Kidney (tissue), 13 donors: ENCODE measurements at regions not wholly inside any gene's neighbourhood (a gene's known extent, or its start where the extent isn't known, plus 50 kb on each side); places are given as distances from the start of the nearest gene placed in this dataset.
A peak's percentile ranks its signal among the peaks of the same experiment; 100 is the strongest.

Source experiments
- DNase-seq, 5 donors: peaks; one replicate each; pipeline ENCODE4 v3.0.0-alpha.2; 2013 to 2020
- FAIRE-seq: peaks from 2 replicates; lab custom pipeline; 2012; peaks lifted over from hg19 to GRCh38; lab: Jason Lieb, UNC
- H3K27ac ChIP-seq, 2 donors: one replicate each; pipeline ENCODE4 v1.7.0; 2013; ENCODE audit warnings: low read depth in 2 of 2, low read length in 2 of 2, inconsistent platforms in 1 of 2
- H3K27me3 ChIP-seq: one replicate; pipeline ENCODE4 v1.7.1; 2013; ENCODE audit warnings: low read length, inconsistent platforms; ENCODE audit not compliant: control insufficient read depth, insufficient read depth
- H3K36me3 ChIP-seq, 3 donors: one replicate each; pipeline versions ENCODE4 v1.7.0 to v1.7.1; 2013; ENCODE audit warnings: low read length in 3 of 3, control low read depth in 1 of 3, inconsistent platforms in 1 of 3; ENCODE audit not compliant: insufficient read depth in 3 of 3, control insufficient read depth in 2 of 3
- H3K4me1 ChIP-seq, 3 donors: one replicate each; pipeline versions ENCODE4 v1.7.0 to v1.7.1; 2013; ENCODE audit warnings: low read length in 3 of 3, inconsistent platforms in 1 of 3, low read depth in 1 of 3; ENCODE audit not compliant: control insufficient read depth in 2 of 3, insufficient read depth in 2 of 3
- H3K4me3 ChIP-seq, 3 donors: one replicate each; pipeline versions ENCODE4 v1.7.0 to v1.8.1; 2013; ENCODE audit warnings: low read length in 3 of 3, control low read depth in 1 of 3, inconsistent platforms in 1 of 3
- H3K9ac ChIP-seq, 3 donors: one replicate each; pipeline versions ENCODE4 v1.7.0 to v1.7.1; 2013; ENCODE audit warnings: low read length in 3 of 3, control low read depth in 1 of 3, inconsistent platforms in 1 of 3
- H3K9me3 ChIP-seq, 3 donors: one replicate each; pipeline versions ENCODE4 v1.7.0 to v1.7.1; 2013; ENCODE audit warnings: low read length in 3 of 3, control low read depth in 1 of 3, inconsistent platforms in 1 of 3; ENCODE audit not compliant: control insufficient read depth in 2 of 3, insufficient read depth in 1 of 3
- CTCF ChIP-seq: IDR thresholded peaks from 3 replicates; pipeline ENCODE4 v1.5.1; 2012; ENCODE audit warnings: mild to moderate bottlenecking, moderate library complexity, borderline replicate concordance; ENCODE audit not compliant: insufficient read depth; ENCODE audit errors: extremely low read depth
- intact Hi-C: fragments of 100-400 bp; cut with DNase I; formaldehyde crosslinking; loops from one replicate; pipeline ENCODE4 v1.11.1; 2022
- donor health status: control.
- donor health status: control.
- donor health status: control.
- donor health status: control.
- donor health status: control.
- donor health status: DM: yes; HTN: yes; CAD: no.
- donor health status: Normal renal cell carcinoma (clear cell type).

DNA sequence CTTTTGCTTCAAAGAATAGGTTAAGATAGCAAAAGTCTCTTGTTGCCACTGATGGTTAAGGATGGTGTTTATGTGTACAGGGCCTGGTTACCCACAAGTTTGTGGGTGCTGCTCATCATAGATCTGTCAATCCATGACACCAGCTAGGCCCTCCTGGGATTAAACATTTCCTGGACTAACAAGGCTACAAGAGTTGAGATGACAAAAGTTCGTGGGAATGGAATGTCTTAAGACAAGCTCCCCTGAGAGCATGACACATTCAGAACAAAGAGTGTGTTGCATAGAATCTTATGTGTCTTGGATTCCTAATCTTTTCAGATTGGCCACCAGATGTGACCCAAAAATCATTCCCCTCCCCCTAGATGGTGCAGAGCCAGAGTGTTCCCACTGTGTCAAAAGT is 592.5 kb upstream of the USP15 start:
- TF ChIP-seq CTCF, result no peak
- peaks cover 0 to 4% (median 0%) of the 10 kb centered on the region in 3 donors for H3K9me3 ChIP-seq
- H3K27me3 ChIP-seq, result no peaks in the 10 kb centered on the region
- intact Hi-C loops, result no loop called here
- H3K27ac ChIP-seq, result no peak overlapping the region
- H3K9ac ChIP-seq, result no peak overlapping the region
- no peaks in the 10 kb centered on the region for H3K4me1 ChIP-seq
- FAIRE-seq, result no peak
- H3K36me3 ChIP-seq, result no peaks in the 10 kb centered on the region
- no peak for DNase-seq
- H3K4me3 ChIP-seq, result no peak overlapping the region

DNA sequence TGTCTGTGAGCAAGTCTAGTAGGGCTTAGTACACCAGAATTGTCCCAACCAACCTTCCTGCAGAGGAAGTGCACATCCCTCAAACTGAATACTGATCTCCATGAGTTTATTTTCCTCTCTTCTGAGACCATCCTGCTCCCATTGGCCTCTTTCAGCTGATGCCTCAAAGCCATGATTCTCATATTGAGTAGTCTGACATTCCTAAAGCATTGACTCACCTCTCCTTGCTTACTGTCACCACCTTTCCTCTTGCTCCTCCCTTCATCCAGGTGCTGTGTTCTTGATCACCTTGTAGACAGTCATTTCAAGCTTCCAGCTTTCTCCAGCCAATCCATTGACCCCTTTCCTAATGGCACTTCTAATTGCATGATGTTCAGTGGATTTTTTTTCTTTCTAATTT is 583.7 kb upstream of the USP15 start:
- H3K27ac ChIP-seq, result no peak overlapping the region
- H3K27me3 ChIP-seq, result no peaks in the 10 kb centered on the region
- H3K4me3 ChIP-seq, result no peak overlapping the region
- DNase-seq (no peak), FAIRE-seq (no peak)
- no peaks in the 10 kb centered on the region for H3K9me3 ChIP-seq
- intact Hi-C loops, result no loop called here
- no peak for TF ChIP-seq CTCF
- no peaks in the 10 kb centered on the region for H3K36me3 ChIP-seq
- H3K9ac ChIP-seq, result no peak overlapping the region
- no peaks in the 10 kb centered on the region for H3K4me1 ChIP-seq

GRCh38 chr12:61687407-61687806 is 572.8 kb upstream of the USP15 start:
- Histone ChIP-seq H3K27ac (no peak overlapping the region), H3K9me3 (no peaks in the 10 kb centered on the region), H3K36me3 (no peaks in the 10 kb centered on the region), H3K27me3 (no peaks in the 10 kb centered on the region), H3K4me3 (no peak overlapping the region), H3K9ac (no peak overlapping the region), H3K4me1 (no peaks in the 10 kb centered on the region)
- no peak for TF ChIP-seq CTCF
- DNase-seq (no peak), FAIRE-seq (no peak)
- intact Hi-C loops, result no loop called here

- DNase-seq, result peak in 1 of 5 donors; percentile 53
- Histone ChIP-seq H3K27me3 (no peaks in the 10 kb centered on the region), H3K9me3 (peaks cover 0 to 17% (median 2%) of the 10 kb centered on the region in 3 donors), H3K9ac (no peak overlapping the region), H3K4me3 (no peak overlapping the region), H3K27ac (no peak overlapping the region), H3K36me3 (no peaks in the 10 kb centered on the region), H3K4me1 (no peaks in the 10 kb centered on the region)
- intact Hi-C loops, result no loop called here
- FAIRE-seq, result no peak
- TF ChIP-seq CTCF, result no peak
Measured at GRCh38 chr12:61694214-61694613, 566.0 kb upstream of the USP15 start.
